ENCODE measurements at regions not wholly inside any gene's neighbourhood (a gene's known extent, or its start where the extent isn't known, plus 50 kb on each side); places are given as distances from the start of the nearest gene placed in this dataset.

DNA sequence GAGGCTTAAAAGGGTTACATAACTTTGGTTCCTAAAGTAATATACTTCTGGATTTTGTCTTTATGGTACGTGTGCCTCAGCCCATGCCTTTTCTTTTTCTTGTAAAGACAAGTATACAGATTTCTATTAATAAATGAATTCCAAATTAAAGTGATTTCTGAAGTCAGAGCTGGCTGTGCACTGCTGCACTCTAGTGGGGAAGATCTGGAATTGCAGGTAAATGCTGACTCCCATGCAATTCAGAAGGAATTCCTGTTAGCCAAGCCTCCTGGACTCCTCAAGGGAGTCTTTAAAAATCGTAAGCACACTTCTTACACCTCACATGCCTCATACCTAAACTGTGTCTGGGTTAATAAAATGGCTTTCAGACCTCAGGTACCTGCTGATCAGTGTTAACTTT, 118.4 kb upstream of the SLC7A1 start:
- TF ChIP-seq, protein P1, sequence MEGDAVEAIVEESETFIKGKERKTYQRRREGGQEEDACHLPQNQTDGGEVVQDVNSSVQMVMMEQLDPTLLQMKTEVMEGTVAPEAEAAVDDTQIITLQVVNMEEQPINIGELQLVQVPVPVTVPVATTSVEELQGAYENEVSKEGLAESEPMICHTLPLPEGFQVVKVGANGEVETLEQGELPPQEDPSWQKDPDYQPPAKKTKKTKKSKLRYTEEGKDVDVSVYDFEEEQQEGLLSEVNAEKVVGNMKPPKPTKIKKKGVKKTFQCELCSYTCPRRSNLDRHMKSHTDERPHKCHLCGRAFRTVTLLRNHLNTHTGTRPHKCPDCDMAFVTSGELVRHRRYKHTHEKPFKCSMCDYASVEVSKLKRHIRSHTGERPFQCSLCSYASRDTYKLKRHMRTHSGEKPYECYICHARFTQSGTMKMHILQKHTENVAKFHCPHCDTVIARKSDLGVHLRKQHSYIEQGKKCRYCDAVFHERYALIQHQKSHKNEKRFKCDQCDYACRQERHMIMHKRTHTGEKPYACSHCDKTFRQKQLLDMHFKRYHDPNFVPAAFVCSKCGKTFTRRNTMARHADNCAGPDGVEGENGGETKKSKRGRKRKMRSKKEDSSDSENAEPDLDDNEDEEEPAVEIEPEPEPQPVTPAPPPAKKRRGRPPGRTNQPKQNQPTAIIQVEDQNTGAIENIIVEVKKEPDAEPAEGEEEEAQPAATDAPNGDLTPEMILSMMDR (conservative IDR thresholded peaks at IDR 0.05; ENCODE audit: low read depth) = peak; percentile 41
- DNase-seq (ENCODE audit: low spot score) = peak; percentile 20
- H3K27ac ChIP-seq = no peak overlapping the region
- CTCF ChIA-PET = interaction anchor here (0.6 to 1.0 kb wide), 3 partner anchors 15 to 228 kb away, joined by 3 read pairs; no protein-coding TSS in a partner anchor
- POLR2A ChIA-PET (ENCODE audit: low non-redundant PET) = no interaction called here

DNA sequence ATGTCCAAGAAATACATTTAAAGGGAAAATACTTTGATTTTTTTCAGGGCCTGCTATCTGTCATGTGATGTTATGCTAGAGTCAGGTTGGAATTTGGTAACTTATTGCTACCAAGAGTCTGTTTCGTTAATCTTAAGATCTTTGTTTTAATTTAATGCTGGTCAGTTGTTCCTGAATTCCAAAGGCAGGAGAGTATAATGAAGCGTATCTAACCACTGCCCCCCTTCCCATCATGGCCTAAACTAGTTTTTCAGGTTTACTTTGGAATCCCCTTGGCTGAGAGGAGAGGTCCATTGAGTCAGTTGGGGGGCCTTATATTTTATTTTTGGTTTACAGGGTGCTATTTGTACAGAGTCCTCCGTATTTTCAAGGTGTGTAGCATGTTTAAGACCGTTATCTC, 116.3 kb upstream of the SLC7A1 start:
- ChIA-PET CTCF (interaction anchor here (0.6 kb wide), 1 partner anchor 485 kb away, joined by 3 read pairs; no protein-coding TSS in a partner anchor), POLR2A (ENCODE audit: low non-redundant PET) (no interaction called here)
- TF ChIP-seq, protein P1 (conservative IDR thresholded peaks at IDR 0.05; ENCODE audit: low read depth) = no peak
- no peak for DNase-seq (ENCODE audit: low spot score)
- no peak overlapping the region for H3K27ac ChIP-seq

DNA sequence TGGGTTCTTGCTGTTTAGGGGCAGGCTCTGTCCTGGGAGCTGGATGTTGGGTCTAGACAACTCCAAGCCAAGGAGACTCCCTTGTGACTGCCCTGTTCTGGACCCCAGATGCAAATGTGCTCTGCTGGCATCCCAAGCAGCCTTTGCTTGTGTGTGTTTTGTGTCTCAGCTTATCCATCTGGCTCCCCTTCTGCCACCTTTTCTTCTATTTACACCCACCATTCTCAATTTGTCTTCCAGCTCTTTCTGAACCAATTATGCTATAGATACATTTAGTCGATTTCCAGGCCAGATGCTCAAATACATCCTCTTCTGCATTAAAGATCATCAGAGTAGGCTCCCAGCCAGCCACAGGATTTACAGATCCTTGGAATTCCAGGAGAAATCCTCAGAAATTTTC, 115.0 kb upstream of the SLC7A1 start:
- TF ChIP-seq, protein P1 (conservative IDR thresholded peaks at IDR 0.05; ENCODE audit: low read depth) = no peak
- no peak for DNase-seq (ENCODE audit: low spot score)
- CTCF ChIA-PET = interaction anchor here (0.6 to 2.3 kb wide), 2 partner anchors 202 to 1048 kb away, joined by 3 to 8 read pairs; no protein-coding TSS in a partner anchor
- POLR2A ChIA-PET (ENCODE audit: low non-redundant PET) = no interaction called here
- no peak overlapping the region for H3K27ac ChIP-seq

DNA sequence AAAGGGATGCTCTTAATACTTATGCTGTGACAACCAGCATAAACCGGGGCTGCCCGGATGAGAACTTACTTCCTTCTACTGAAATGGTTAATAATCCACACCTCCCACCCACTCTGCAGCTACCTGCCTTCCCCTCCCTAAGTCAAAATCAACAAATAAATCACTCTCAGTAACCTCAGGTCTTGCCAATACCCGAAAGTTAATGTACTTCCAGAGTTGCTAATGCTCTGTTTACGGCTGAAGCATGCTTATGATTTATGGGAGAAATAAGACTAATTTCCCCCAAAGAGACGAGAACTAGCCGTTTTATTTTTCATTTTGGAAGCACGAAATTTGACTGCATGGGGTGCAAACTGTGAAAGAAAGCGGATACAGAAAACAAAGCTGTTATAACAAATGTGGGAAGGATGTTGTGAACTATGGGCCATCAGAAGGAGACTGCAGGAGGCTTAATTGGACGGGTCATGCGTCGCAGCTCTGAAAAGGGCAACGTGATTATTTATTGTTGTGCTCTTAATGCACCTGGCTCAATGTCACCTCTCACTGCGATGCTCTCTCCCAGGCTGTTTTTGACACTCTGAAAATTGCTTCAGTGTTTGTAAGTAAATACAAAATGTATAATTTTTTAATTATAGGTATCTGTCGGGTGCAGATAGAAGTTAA, 114.0 kb upstream of the SLC7A1 start:
- no peak for DNase-seq (ENCODE audit: low spot score)
- TF ChIP-seq, protein P1 (conservative IDR thresholded peaks at IDR 0.05; ENCODE audit: low read depth) = no peak
- H3K27ac ChIP-seq = no peak overlapping the region
- CTCF ChIA-PET = interaction anchor here (2.3 kb wide), 1 partner anchor 201 kb away, joined by 8 read pairs; no protein-coding TSS in a partner anchor
- POLR2A ChIA-PET (ENCODE audit: low non-redundant PET) = no interaction called here

DNA sequence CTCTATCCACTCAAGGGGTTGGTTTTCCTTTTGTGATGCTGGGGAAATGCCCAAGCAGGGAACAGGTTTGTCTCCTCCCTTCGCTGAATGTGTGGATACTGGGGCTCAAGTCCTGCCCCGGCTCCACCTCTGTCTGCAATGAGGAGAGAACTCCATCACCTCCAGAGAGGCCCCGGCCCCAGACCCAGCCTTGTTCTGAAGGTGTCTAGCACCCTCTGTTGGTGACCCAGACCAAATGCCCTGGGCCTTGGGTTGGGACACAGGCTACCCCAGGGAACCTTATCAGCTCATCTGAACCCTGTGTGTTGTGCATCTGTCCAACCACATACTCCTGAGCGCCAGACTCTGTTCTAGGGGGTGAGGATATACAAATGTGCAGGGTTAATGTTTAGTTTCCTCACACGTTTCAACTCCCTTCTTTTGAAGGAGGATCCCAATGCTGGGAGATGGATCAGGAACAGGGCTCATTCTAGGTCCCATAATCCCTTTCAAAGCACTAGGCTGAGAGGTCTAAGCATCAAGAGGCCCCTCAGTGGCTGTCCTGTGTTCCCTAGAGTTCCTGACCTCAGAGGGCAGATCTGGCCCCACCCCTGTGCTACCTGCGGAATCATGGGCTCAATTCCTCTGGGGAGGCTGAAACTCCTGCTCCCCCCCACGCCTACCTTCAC, 112.5 kb upstream of the SLC7A1 start:
- no peak overlapping the region for H3K27ac ChIP-seq
- CTCF ChIA-PET = interaction anchor here (0.6 to 1.1 kb wide), 7 partner anchors 24 to 212 kb away, joined by 3 to 10 read pairs (median 4); no protein-coding TSS in a partner anchor
- peak; percentile 58 for DNase-seq (ENCODE audit: low spot score)
- POLR2A ChIA-PET (ENCODE audit: low non-redundant PET) = no interaction called here
- TF ChIP-seq, protein P1 (conservative IDR thresholded peaks at IDR 0.05; ENCODE audit: low read depth) = peak; percentile 35; the same call in 1 of the 2 replicates

- no peak for DNase-seq (ENCODE audit: low spot score)
- H3K27ac ChIP-seq = no peak overlapping the region
- TF ChIP-seq, protein P1 (conservative IDR thresholded peaks at IDR 0.05; ENCODE audit: low read depth) = no peak
- CTCF ChIA-PET = interaction anchor here (0.9 to 1.3 kb wide), 2 partner anchors 180 to 199 kb away, joined by 3 read pairs; no protein-coding TSS in a partner anchor
- POLR2A ChIA-PET (ENCODE audit: low non-redundant PET) = no interaction called here
Observed at GRCh38 chr13:29706923-29707322, 111.4 kb upstream of the SLC7A1 start.
